GM23248 (cell line): ENCODE measurements at regions not wholly inside any gene's neighbourhood (a gene's known extent, or its start where the extent isn't known, plus 50 kb on each side); places are given as distances from the start of the nearest gene placed in this dataset.
"Not testable (repeated sequence)": the region's sequence is repeated elsewhere in the genome, so short reads cannot be mapped to it uniquely, and the experiment has no call there.

Experiments
- DNase-seq: peaks from one replicate; pipeline ENCODE4 v3.0.0-alpha.2; 2015
- H2AFZ ChIP-seq: fragments of 200-600 bp; sonication (generic); 2 replicates; pipeline ENCODE4 v1.6.1; 2016; ENCODE audit warnings: antibody characterized with exemption
- H3F3A ChIP-seq: fragments of 200-600 bp; sonication (generic); 2 replicates; pipeline ENCODE4 v1.6.1; 2016; ENCODE audit warnings: mild to moderate bottlenecking, antibody characterized with exemption, mixed run types; ENCODE audit not compliant: insufficient read depth
- H3K27ac ChIP-seq: fragments of 200-600 bp; sonication (generic); 2 replicates; pipeline ENCODE4 v1.5.1; 2016; ENCODE audit warnings: mild to moderate bottlenecking
- H3K27me3 ChIP-seq: fragments of 200-600 bp; sonication (generic); replicated peaks from 2 replicates; pipeline ENCODE4 v1.6.1; 2016; ENCODE audit warnings: mild to moderate bottlenecking; ENCODE audit not compliant: insufficient read depth
- H3K36me3 ChIP-seq: fragments of 200-600 bp; sonication (generic); 2 replicates; pipeline ENCODE4 v1.6.1; 2016; ENCODE audit warnings: low read depth, mild to moderate bottlenecking
- H3K4me1 ChIP-seq: fragments of 200-600 bp; sonication (generic); 2 replicates; pipeline ENCODE4 v1.6.1; 2016; ENCODE audit warnings: mild to moderate bottlenecking; ENCODE audit not compliant: insufficient read depth
- H3K4me2 ChIP-seq: fragments of 200-600 bp; sonication (generic); one replicate; pipeline ENCODE4 v1.6.1; 2016; ENCODE audit warnings: mild to moderate bottlenecking; ENCODE audit not compliant: unreplicated experiment
- H3K4me3 ChIP-seq: fragments of 200-600 bp; sonication (generic); 2 replicates; pipeline ENCODE4 v1.5.1; 2016; ENCODE audit warnings: mild to moderate bottlenecking
- H3K79me2 ChIP-seq: fragments of 200-600 bp; sonication (generic); 2 replicates; pipeline ENCODE4 v1.6.1; 2016; ENCODE audit warnings: mild to moderate bottlenecking; ENCODE audit not compliant: insufficient read depth
- H3K9ac ChIP-seq: fragments of 200-600 bp; sonication (generic); 2 replicates; pipeline ENCODE4 v1.6.1; 2016; ENCODE audit warnings: mild to moderate bottlenecking
- H3K9me2 ChIP-seq: fragments of 200-600 bp; sonication (generic); 2 replicates; pipeline ENCODE4 v1.6.1; 2016; ENCODE audit warnings: mixed run types, mild to moderate bottlenecking, moderate library complexity; ENCODE audit not compliant: insufficient read depth
- H3K9me3 ChIP-seq: fragments of 200-600 bp; sonication (generic); one replicate; pipeline ENCODE4 v1.6.1; 2017; ENCODE audit warnings: low read depth
- H4K20me1 ChIP-seq: fragments of 200-600 bp; sonication (generic); 2 replicates; pipeline ENCODE4 v1.6.0; 2016; ENCODE audit not compliant: insufficient read depth
- WGBS, 2 experiments: methylation state at CpG; one replicate each; pipeline ENCODE4 v1.1.6; 2015 to 2017; ENCODE audit warnings: low lambda C conversion rate in 2 of 2, low coverage in 1 of 2; ENCODE audit errors: missing lambda C conversion rate in 2 of 2; 5-methylcytosine and 5-hydroxymethylcytosine counted together
- in situ Hi-C: fragments of 300-500 bp; cut with MboI; formaldehyde crosslinking; loops from 2 replicates; pipeline ENCODE4 v1.15.0; 2020

- H4K20me1 ChIP-seq, H3K9me2 ChIP-seq, H3K4me2 ChIP-seq, H3K27ac ChIP-seq, H3K36me3 ChIP-seq, H3K27me3 ChIP-seq, H3K9ac ChIP-seq, H3K4me3 ChIP-seq, H3K9me3 ChIP-seq, H3F3A ChIP-seq, H2AFZ ChIP-seq, H3K79me2 ChIP-seq, DNase-seq, in situ Hi-C loops, H3K4me1 ChIP-seq: not testable (repeated sequence)
- WGBS, 2 experiments: 65 to 66% methylated on average over 4 to 5 of the region's 5 CpGs
These were observed 382.6 kb upstream of the TGIF2LX start for GRCh38 chrX:89539150-89539549.

GRCh38 chrX:89557146-89557545 is 364.6 kb upstream of the TGIF2LX start:
- H3K79me2 ChIP-seq, H3K27ac ChIP-seq, H3K9me3 ChIP-seq, H3K27me3 ChIP-seq, H3K4me2 ChIP-seq, H4K20me1 ChIP-seq, H3K9ac ChIP-seq, H2AFZ ChIP-seq, H3F3A ChIP-seq, H3K4me1 ChIP-seq, H3K9me2 ChIP-seq, in situ Hi-C loops, H3K36me3 ChIP-seq, DNase-seq, H3K4me3 ChIP-seq: not testable (repeated sequence)
- WGBS, 2 experiments: 7 to 16% methylated on average over 3 of the region's 3 CpGs

- DNase-seq, H4K20me1 ChIP-seq, H3K36me3 ChIP-seq, H3K4me1 ChIP-seq, H3K79me2 ChIP-seq, H3K4me2 ChIP-seq, H3K9ac ChIP-seq, H3K27me3 ChIP-seq, H3K27ac ChIP-seq, H3K4me3 ChIP-seq, in situ Hi-C loops, H3K9me2 ChIP-seq, H2AFZ ChIP-seq, H3F3A ChIP-seq, H3K9me3 ChIP-seq: not testable (repeated sequence)
- WGBS, 2 experiments: 0 to 6% methylated on average over 2 to 3 of the region's 4 CpGs
These were observed 359.6 kb upstream of the TGIF2LX start for GRCh38 chrX:89562079-89562478.

- H3K4me2 ChIP-seq, H3F3A ChIP-seq, H3K27me3 ChIP-seq, H3K4me1 ChIP-seq, H3K9me3 ChIP-seq, H2AFZ ChIP-seq, DNase-seq, H3K9ac ChIP-seq, H3K27ac ChIP-seq, in situ Hi-C loops, H3K4me3 ChIP-seq, H3K36me3 ChIP-seq, H3K9me2 ChIP-seq, H4K20me1 ChIP-seq, H3K79me2 ChIP-seq: not testable (repeated sequence)
- WGBS, 2 experiments: 17 to 33% methylated on average over 2 to 5 of the region's 6 CpGs
These were observed 358.6 kb upstream of the TGIF2LX start for GRCh38 chrX:89563107-89563506.

GRCh38 chrX:89567787-89568186 is 353.9 kb upstream of the TGIF2LX start:
- DNase-seq, H3K9me2 ChIP-seq, H3K27me3 ChIP-seq, H4K20me1 ChIP-seq, H3K4me3 ChIP-seq, in situ Hi-C loops, H3K9me3 ChIP-seq, H3K4me1 ChIP-seq, H3K79me2 ChIP-seq, H3F3A ChIP-seq, H3K9ac ChIP-seq, H3K27ac ChIP-seq, H3K36me3 ChIP-seq, H3K4me2 ChIP-seq, H2AFZ ChIP-seq: not testable (repeated sequence)

- H3K36me3 ChIP-seq, H3K27ac ChIP-seq, H2AFZ ChIP-seq, H3K27me3 ChIP-seq, H3K9ac ChIP-seq, H3K4me2 ChIP-seq, H4K20me1 ChIP-seq, H3K4me3 ChIP-seq, H3F3A ChIP-seq, in situ Hi-C loops, H3K9me2 ChIP-seq, H3K79me2 ChIP-seq, H3K9me3 ChIP-seq, DNase-seq, H3K4me1 ChIP-seq: not testable (repeated sequence)
- WGBS, 2 experiments: 5 to 12% methylated on average over 4 of the region's 4 CpGs
These were observed 339.8 kb upstream of the TGIF2LX start for GRCh38 chrX:89581868-89582267.

- H3K27ac ChIP-seq, H3K9me3 ChIP-seq, H3K4me1 ChIP-seq, H3K4me2 ChIP-seq, H3K27me3 ChIP-seq, H3F3A ChIP-seq, DNase-seq, H2AFZ ChIP-seq, in situ Hi-C loops, H3K4me3 ChIP-seq, H4K20me1 ChIP-seq, H3K9me2 ChIP-seq, H3K79me2 ChIP-seq, H3K36me3 ChIP-seq, H3K9ac ChIP-seq: not testable (repeated sequence)
- WGBS, 2 experiments: 23 to 35% methylated on average over 2 of the region's 2 CpGs
These were observed 289.9 kb upstream of the TGIF2LX start for GRCh38 chrX:89631858-89632257.

- H3K79me2 ChIP-seq, in situ Hi-C loops, H3F3A ChIP-seq, H3K9me2 ChIP-seq, H3K27ac ChIP-seq, H3K4me1 ChIP-seq, H3K4me3 ChIP-seq, H3K27me3 ChIP-seq, H3K4me2 ChIP-seq, H3K9ac ChIP-seq, H3K36me3 ChIP-seq, H2AFZ ChIP-seq, H4K20me1 ChIP-seq, H3K9me3 ChIP-seq, DNase-seq: not testable (repeated sequence)
- WGBS, 2 experiments: 0% methylated on average over 1 to 3 of the region's 4 CpGs
These were observed 285.8 kb upstream of the TGIF2LX start for GRCh38 chrX:89635887-89636286.
